IPS-NIHi7 (cell line): ENCODE measurements at regions not wholly inside any gene's neighbourhood (a gene's known extent, or its start where the extent isn't known, plus 50 kb on each side); places are given as distances from the start of the nearest gene placed in this dataset.
"Not testable (repeated sequence)": the region's sequence is repeated elsewhere in the genome, so short reads cannot be mapped to it uniquely, and the experiment has no call there.

ENCODE experiments used
- DNase-seq: peaks from one replicate; pipeline ENCODE4 v3.0.0; 2012; ENCODE audit warnings: mixed read lengths; ENCODE audit errors: extremely low spot score

- not testable (repeated sequence) for DNase-seq
These were observed 112.1 kb upstream of the DUSP22 start for GRCh38 chr6:180091-180694.

- DNase-seq = no peak
These were observed 111.1 kb upstream of the DUSP22 start for GRCh38 chr6:181049-181654.

DNA sequence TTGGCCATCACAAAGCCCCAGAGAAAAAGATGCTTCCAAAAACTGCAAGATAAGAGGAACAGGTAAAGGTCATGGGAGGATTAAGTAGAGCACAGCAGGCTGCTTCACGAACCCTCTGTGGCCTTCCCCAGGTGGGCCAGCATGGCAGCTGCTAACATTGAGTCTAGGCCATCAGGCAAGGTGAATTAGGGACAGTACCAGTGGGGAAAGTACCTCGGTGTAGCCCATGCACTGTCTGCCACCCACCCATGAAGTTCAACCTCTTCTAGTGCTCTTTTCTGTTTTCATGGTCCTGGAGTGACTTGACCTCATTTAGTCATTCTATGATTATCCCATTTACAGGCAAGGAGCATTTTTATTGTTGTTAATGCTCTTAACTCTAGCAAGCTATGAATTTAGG, 108.6 kb upstream of the DUSP22 start:
- no peak for DNase-seq

DNA sequence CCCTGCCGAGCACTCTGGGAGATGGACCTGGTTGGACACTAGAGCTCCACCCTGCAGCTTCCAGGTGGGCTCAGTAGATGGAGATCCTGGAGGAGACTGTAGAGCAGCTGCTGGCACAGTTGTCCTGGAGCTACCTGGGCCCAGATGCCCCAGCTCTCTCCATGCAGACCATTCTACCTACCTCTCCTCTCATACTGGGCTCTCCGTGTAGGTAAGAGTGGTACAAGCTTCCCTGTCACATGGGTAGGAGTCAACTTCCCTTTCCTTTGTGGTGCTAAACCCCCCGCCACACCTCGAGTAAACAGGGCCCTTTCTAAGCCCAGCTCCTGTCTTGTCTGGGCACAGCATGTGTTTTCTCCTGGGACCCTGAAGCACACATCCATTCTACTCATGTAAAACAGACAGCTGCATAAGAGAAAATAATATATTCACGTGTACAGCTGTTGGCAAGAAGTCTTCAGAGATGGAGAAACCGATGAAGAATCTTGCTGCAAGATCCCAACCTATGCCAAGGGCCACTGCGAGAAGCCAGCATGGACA, 108.1 kb upstream of the DUSP22 start:
- DNase-seq = no peak

DNA sequence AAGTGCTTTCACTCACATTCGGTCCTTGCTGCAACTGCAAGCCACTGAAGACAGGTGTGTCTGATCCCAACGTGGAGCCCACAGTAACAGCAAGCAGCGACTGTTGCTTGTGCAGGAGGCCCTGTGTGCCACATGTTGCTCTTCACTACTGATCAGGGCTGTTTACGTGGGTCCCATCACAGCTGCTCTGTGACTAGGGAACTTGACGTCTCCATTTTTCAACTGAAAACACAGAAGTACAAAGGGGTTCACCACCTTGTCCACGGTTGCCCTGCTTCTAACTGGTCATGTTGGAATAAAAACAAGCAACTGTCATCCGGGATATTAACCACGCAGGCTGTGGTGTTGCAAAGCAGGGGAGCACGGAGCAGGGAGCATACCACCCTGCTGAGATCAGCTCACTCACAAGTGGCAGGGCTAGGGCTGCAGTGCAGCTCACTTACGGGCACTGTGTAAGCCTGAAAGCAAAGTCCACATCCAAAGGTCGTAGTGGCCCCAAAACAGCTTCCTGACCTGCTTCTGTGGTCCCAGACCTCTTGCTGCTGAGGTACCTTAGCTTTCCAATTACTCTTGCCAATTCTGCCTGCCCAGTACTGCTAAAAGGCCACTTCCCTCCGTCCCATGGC, 105.8 kb upstream of the DUSP22 start:
- DNase-seq = no peak

GRCh38 chr6:187210-187861, 105.0 kb upstream of the DUSP22 start:
- no peak for DNase-seq

DNA sequence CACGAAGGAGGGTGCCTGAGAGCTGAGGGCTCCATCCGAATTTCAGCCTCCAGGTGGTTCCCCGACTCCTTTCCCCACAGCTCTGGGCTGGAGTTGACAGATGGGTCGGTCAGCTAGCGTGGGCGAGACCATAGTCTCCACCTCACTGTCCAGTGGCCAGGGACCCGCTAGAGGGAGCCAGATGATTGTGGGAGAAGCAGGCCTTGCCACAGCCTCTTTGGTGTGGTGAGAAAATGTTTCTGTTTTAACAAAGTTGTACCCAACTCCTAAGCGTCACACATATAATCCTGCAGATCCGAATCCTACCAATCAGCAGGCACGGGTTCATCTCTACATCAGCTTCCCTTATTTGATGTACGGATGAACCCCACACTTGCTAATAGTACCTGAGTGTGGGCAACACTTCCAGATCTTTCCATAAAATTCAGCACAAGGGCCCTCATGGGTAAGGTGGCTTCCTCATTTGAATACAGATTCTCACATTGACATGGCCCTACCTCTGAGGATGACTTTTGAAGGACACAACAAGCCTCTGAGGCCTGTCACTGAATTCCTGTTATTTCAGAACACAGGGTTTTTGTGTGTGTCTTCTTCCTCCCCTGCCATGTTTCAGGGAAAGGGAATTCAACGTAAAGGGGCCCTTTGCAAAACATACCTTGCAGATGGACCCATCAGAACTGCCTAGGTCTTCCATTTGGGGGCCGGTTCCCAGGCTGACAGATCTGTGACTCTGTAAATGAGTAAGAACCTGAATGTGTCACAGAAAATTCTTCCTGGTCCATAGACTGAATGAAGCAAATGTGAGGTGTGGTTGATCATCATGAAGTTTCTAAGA, 103.2 kb upstream of the DUSP22 start:
- peak; percentile 93 for DNase-seq

- DNase-seq = no peak
These were observed 102.6 kb upstream of the DUSP22 start for GRCh38 chr6:189676-190075.

GRCh38 chr6:190596-191395, 101.5 kb upstream of the DUSP22 start:
- DNase-seq = peak; percentile 60

DNA sequence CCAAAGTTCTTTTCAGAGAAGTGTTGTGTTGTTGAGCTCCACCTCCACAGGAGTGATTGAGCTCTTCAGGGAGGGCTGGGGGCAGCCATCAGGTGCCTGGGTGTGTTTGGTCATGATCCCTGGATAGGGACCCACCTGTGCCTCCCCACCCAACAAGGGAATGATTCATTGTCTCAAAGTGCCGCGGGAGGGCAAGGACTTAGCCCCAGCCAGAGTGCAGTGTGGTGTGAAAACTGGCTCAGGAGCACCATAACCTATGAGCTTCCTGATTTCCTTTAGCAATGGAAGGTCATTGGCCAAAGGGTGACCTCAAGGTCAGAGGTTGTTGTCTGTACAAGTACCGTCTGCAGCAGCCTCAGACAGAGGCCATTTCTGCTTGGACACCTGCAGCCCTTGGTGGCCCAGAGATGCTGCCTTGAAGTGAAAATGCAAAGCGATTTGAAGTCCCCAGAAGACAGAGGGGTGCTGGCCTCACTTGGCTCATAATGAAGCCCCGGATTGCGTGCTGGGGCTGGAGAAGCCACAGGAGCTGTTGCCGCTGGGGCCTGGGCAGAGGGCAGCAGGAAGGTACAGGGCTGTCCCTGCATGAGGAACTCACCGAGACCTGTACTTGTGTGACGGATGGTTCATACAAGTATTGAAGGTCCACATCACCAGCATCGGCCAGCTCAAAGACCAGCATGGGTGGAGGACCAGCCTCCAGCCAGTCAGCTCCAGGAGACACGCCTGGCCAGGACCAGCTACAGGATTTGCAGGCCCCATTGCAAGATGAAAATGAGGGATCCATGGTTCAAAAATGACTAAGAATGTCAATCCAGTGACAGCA, 100.6 kb upstream of the DUSP22 start:
- DNase-seq = no peak

DNA sequence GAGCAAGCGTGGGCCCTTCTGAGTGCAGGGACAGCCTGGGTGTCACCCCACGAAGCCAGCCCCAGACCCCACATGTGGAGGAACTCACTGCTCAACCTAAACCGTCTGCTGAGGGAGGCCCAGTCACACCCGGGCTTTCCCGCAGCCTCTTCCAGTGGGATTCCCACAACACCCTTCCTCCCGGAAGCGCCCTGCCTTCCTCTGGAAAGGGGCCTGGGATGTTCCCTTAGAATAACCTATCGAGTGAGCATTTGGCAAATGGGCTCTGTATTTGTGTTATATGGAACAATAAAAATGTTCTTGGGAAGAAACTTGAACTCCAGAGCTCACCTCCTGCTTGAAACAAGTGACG, 100.0 kb upstream of the DUSP22 start:
- no peak for DNase-seq

DNA sequence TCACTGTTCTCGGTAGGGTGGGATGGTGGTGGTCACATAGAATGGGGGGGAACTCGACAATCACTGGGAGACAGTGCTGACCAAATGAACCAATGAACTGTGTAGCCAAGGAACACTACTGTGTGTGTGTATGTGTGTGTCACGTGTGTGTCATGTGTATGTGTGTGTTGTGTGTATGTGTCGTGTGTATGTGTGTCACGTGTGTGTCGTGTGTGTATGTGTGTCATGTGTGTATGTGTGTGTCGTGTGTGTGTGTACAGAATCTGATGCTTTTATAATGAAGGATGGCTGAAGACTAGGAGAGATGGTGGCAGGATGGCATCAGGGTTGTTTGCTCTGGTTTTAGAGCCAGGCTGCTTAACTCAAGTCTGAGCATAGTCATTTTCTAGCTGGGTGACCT, 99.1 kb upstream of the DUSP22 start:
- no peak for DNase-seq

- no peak for DNase-seq
These were observed 98.4 kb upstream of the DUSP22 start for GRCh38 chr6:193773-194310.

DNA sequence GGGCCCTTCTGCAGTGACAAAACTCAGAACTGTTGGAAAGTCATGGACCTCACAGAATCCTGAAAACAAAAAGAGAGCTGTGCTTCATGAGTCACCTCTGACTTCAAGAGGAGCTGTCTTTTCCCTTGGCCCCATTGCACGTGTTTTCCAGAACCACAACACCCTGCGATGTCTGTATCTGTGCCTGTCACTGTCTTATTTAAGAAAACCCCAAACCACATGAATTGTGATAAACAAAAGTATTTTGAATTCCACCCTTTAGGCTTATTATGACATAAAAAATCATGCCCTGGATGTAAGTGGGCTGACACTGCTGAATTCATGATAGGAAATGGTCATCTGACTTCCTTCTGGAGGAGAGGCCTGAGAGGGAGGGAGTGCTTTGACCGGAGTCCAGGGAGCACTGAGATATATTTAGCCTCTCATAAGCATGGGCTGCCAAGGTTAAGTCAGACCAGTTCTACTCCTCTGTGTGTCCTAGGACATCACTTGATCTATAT, 96.4 kb upstream of the DUSP22 start:
- no peak for DNase-seq

- no peak for DNase-seq
These were observed 95.7 kb upstream of the DUSP22 start for GRCh38 chr6:196543-196942.

- no peak for DNase-seq
These were observed 88.6 kb upstream of the DUSP22 start for GRCh38 chr6:203661-204060.

GRCh38 chr6:206264-206663, 86.0 kb upstream of the DUSP22 start:
- no peak for DNase-seq

DNA sequence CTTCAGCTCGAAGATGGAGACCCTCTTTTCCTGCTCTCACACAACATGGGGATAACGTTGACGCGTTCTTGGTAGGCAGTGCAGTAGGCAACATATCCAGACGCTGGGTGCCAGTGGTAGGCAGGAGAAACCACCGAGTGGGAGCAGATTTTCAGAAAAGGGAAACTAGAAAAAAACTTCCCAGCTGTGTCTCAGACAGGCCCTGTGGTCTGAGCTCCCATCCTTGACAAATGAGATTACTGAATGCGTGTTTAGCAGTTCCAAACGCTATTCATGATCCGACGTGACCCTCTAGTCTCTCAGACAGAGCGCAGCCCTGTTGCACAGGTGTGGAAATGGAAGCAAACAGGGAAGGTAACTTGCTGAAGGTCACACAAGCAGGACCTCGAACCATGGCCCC, 83.9 kb upstream of the DUSP22 start:
- DNase-seq = no peak

DNA sequence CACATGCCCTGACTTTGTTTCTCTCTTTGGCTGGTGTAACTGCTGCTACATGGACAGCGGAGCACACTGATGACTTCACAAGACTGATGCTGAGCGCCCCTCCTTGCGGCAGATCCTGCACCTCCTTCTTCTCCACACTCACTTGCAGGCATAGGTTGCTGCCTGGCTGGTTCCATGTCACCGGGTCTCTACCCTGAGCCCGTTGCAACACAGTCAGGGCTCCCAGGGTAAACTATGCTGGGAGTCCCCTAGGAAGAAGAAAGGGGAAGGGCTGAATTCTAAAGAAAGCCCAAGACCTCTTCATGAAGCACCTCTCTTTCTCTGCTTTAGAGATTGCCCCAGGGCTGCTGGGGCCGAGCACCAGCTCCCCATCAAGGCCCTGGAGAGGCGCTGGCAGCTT, 83.3 kb upstream of the DUSP22 start:
- no peak for DNase-seq
